Activated CD4-positive, alpha-beta T cell treated with anti-CD3 and anti-CD28 coated beads, Interleukin-2, amount 10 ng/mL, durations not matched to agents 24 days and 14 days (primary cell): ENCODE measurements at regions not wholly inside any gene's neighbourhood (a gene's known extent, or its start where the extent isn't known, plus 50 kb on each side); places are given as distances from the start of the nearest gene placed in this dataset.

Experiments used
- DNase-seq: peaks from one replicate; pipeline ENCODE4 v3.0.0; 2022
- H3K27ac Mint-ChIP-seq: one replicate; pipeline ENCODE4 v1.8.0; 2022; ENCODE audit warnings: mild to moderate bottlenecking, mixed read lengths
- H3K27me3 Mint-ChIP-seq: one replicate; pipeline ENCODE4 v1.8.0; 2022; ENCODE audit warnings: mixed read lengths
- H3K36me3 Mint-ChIP-seq: one replicate; pipeline ENCODE4 v1.8.0; 2022; ENCODE audit warnings: low read depth, mild to moderate bottlenecking, mixed read lengths
- H3K4me1 Mint-ChIP-seq: one replicate; pipeline ENCODE4 v1.8.0; 2021; ENCODE audit warnings: mixed read lengths
- H3K4me3 Mint-ChIP-seq: one replicate; pipeline ENCODE4 v1.8.0; 2022; ENCODE audit warnings: mild to moderate bottlenecking, moderate library complexity, mixed read lengths
- H3K9me3 Mint-ChIP-seq: one replicate; pipeline ENCODE4 v1.8.0; 2021; ENCODE audit warnings: mixed read lengths
- intact Hi-C: fragments of 100-400 bp; cut with micrococcal nuclease; formaldehyde crosslinking; loops from one replicate; pipeline ENCODE4 v1.15.1; 2023

DNA sequence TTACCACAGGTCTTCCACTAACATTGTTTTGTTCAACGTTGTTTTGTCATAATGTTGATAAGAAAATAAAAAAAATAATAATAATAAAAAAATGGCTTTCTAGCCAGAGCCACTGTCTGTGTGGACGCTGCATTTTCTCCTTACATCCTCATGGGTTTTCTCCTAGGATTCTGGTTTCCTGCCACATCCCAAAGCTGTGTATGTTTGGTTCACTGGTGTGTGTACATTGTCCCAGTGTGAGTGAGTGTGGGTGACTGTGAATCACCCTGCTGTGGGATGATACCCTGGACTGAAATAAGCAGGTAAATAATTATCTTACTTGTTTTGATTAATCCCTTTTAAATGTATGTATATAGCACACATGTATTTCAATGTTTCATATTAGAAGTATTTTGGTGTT is 2154.4 kb upstream of the AGA start:
- H3K4me1 Mint-ChIP-seq, result no peaks in the 10 kb centered on the region
- H3K36me3 Mint-ChIP-seq, result no peaks in the 10 kb centered on the region
- no peaks in the 10 kb centered on the region for H3K9me3 Mint-ChIP-seq
- intact Hi-C loops, result no loop called here
- no peak overlapping the region for H3K4me3 Mint-ChIP-seq
- no peak for DNase-seq
- no peak overlapping the region for H3K27ac Mint-ChIP-seq
- no peaks in the 10 kb centered on the region for H3K27me3 Mint-ChIP-seq

DNA sequence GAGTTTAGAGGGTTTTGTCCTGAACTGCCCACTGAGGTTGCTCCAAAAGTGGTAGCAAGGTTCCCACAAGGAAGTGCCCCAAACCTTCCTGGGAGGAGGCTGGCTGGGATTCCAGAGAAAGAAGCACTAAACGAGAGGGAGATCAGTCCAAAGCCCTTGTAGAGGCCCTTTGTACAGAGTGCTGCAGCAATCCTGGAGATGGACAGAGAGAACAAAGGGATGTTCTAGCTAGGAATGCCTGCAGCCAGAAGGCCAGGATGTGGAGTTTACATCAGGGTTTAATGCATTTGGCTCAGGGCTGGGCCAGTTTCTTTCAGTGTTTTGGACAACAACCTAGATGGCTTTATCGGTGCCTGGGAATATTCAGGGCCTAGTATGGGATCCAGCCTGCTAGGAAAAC is 2155.1 kb upstream of the AGA start:
- DNase-seq, result no peak
- Mint-ChIP-seq H3K4me1 (no peaks in the 10 kb centered on the region), H3K27me3 (no peaks in the 10 kb centered on the region), H3K4me3 (no peak overlapping the region), H3K36me3 (no peaks in the 10 kb centered on the region), H3K27ac (no peak overlapping the region), H3K9me3 (no peaks in the 10 kb centered on the region)
- intact Hi-C loops, result no loop called here

DNA sequence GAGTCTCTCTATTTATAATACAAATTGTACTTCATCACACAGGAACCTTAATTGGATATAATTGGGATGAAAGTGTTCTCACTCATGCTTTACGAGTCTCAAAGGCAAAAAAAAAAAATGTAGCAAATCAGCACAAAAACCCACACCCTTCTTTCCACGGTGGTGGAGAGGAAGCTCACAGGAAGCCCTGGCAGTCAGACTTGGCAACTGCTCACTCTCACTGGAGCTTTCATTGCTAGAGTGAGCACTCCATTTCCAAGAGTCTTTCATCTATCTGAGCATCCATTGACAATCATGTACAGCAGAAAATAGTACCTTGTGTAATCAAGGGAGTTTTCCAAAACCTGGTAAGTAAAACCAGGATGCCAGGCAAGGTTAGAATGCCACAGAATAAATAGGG is 2159.4 kb upstream of the AGA start:
- Mint-ChIP-seq H3K4me3 (no peak overlapping the region), H3K9me3 (no peaks in the 10 kb centered on the region), H3K27me3 (no peaks in the 10 kb centered on the region), H3K27ac (no peak overlapping the region), H3K4me1 (no peaks in the 10 kb centered on the region), H3K36me3 (no peaks in the 10 kb centered on the region)
- DNase-seq, result no peak
- intact Hi-C loops, result no loop called here

DNA sequence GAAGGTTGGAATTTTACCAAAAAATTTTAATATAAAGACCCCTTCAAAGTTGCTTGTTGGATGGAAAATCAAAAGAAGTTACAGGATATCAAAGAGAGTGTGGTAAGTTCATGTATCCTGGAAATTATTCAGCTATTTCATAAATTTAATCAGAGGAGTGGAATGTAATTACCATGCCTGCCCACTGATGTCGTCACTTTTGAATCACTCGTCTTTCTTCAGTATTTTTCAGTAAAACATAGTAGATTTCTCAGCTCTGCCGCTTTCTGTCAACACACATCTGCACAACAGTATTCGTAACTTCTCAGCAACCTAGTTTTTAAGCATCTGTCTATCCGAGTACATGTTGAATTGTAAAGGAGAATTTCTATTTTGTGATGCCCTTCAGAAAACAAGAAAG is 2163.0 kb upstream of the AGA start:
- no peak for DNase-seq
- intact Hi-C loops, result no loop called here
- no peaks in the 10 kb centered on the region for H3K36me3 Mint-ChIP-seq
- H3K9me3 Mint-ChIP-seq, result no peaks in the 10 kb centered on the region
- H3K4me3 Mint-ChIP-seq, result no peak overlapping the region
- no peaks in the 10 kb centered on the region for H3K27me3 Mint-ChIP-seq
- H3K4me1 Mint-ChIP-seq, result no peaks in the 10 kb centered on the region
- no peak overlapping the region for H3K27ac Mint-ChIP-seq

DNA sequence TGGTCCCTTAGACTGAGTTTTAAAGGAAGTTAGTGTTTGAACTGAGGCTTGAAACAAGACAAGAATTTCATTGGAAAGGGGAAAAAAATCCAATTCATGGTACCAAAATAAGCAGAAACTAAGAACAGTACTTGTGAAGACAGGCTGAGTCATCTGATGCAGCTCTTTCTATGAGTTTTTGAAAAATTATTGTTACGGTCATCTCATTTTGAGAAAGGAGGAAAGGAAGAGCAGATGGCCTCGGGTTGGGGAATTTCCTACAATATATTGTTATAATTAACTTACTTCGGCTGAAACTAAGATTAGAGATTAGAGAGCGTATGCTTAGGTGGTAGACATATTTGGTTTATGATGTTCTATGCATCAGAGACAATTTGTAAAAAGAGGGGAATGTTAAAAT is 2164.8 kb upstream of the AGA start:
- H3K9me3 Mint-ChIP-seq, result no peaks in the 10 kb centered on the region
- H3K4me1 Mint-ChIP-seq, result no peaks in the 10 kb centered on the region
- intact Hi-C loops, result no loop called here
- no peak overlapping the region for H3K27ac Mint-ChIP-seq
- no peak overlapping the region for H3K4me3 Mint-ChIP-seq
- H3K27me3 Mint-ChIP-seq, result no peaks in the 10 kb centered on the region
- no peak for DNase-seq
- H3K36me3 Mint-ChIP-seq, result no peaks in the 10 kb centered on the region

DNA sequence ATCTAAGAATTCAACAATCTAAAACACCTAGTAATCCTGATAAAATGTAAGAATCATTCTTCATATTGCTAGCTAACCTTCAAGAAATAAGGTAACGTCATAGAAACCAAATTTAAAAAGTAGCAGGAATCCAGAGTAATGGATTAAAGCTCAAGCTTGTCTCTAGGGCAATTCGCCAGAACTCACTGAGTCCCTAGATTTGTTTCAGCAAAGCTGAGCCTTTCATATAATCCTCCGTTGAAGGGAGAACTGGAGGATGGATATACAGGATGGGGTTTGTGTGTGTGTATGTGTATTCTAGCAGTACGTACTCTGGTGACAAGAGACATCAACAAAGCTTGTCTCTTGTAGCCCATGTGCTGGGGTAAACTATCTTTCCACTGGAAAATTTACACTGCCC is 2173.5 kb upstream of the AGA start:
- no peaks in the 10 kb centered on the region for H3K9me3 Mint-ChIP-seq
- H3K36me3 Mint-ChIP-seq, result no peaks in the 10 kb centered on the region
- H3K27ac Mint-ChIP-seq, result no peak overlapping the region
- H3K4me3 Mint-ChIP-seq, result no peak overlapping the region
- H3K27me3 Mint-ChIP-seq, result no peaks in the 10 kb centered on the region
- DNase-seq, result no peak
- intact Hi-C loops, result no loop called here
- H3K4me1 Mint-ChIP-seq, result no peaks in the 10 kb centered on the region

DNA sequence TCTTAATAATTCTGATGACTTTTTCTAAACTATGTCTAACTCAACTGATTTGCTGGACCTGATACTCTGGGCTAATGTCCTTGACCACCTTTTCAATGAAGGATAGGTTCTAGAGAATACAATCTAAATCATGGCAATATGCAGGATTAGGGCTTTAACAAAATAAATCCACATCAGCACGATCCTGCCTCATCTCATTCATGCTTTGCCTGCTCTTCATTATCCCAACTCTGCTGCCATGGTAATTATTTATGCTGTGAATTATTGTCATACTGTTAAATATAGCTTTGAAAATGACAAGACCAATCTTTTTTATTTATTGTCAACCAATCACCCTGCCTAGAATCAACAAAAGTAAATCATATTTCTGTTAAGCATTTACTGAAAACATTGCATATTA is 2176.7 kb upstream of the AGA start:
- H3K9me3 Mint-ChIP-seq, result no peaks in the 10 kb centered on the region
- H3K4me3 Mint-ChIP-seq, result no peak overlapping the region
- no peaks in the 10 kb centered on the region for H3K36me3 Mint-ChIP-seq
- no peak for DNase-seq
- no peak overlapping the region for H3K27ac Mint-ChIP-seq
- intact Hi-C loops, result no loop called here
- H3K4me1 Mint-ChIP-seq, result no peaks in the 10 kb centered on the region
- H3K27me3 Mint-ChIP-seq, result no peaks in the 10 kb centered on the region

DNA sequence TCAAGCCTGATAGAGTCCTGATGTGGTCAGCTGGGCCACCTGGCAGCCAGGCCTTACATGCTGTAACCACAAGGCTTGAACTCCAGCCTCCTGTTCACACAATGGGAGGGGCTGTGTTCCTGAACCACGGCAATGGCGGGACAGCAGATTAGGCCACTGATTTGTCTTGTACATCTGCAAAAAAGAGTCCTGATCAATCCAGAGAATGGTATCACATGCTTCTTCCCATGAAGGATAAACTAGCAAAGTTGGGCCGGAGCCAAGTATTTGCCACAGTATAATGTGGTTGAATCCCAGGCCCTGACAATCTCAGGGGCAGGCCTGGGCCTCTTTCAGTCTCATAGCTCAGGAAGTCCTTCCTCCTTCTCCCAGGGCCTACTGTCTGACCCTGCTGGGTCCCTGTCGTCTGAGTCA is 2182.5 kb upstream of the AGA start:
- no peaks in the 10 kb centered on the region for H3K4me1 Mint-ChIP-seq
- H3K4me3 Mint-ChIP-seq, result no peak overlapping the region
- H3K27ac Mint-ChIP-seq, result no peak overlapping the region
- DNase-seq, result no peak
- no peaks in the 10 kb centered on the region for H3K9me3 Mint-ChIP-seq
- no peaks in the 10 kb centered on the region for H3K36me3 Mint-ChIP-seq
- intact Hi-C loops, result no loop called here
- no peaks in the 10 kb centered on the region for H3K27me3 Mint-ChIP-seq

DNA sequence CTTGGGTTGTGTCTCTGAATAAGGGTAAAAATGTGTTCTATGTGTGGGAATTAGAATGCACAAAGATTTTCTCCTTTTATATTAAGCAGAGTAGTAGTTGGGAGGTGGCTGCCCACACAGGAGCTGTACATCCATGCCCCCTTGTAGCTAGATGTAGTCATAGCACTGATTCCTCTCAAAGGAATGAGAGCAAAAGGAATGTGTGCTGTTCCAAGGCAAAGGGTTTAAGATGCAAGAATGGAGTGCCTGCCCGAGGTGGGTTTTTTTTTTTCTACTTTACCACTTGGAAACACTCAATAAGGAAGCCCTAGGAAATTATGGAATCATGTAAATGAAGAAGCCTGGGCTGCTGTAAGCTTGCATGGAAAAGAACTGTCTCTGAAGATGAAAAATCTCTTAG is 2183.2 kb upstream of the AGA start:
- no peaks in the 10 kb centered on the region for H3K4me1 Mint-ChIP-seq
- H3K27me3 Mint-ChIP-seq, result no peaks in the 10 kb centered on the region
- H3K4me3 Mint-ChIP-seq, result no peak overlapping the region
- H3K36me3 Mint-ChIP-seq, result no peaks in the 10 kb centered on the region
- no peak overlapping the region for H3K27ac Mint-ChIP-seq
- intact Hi-C loops, result no loop called here
- no peak for DNase-seq
- H3K9me3 Mint-ChIP-seq, result no peaks in the 10 kb centered on the region

DNA sequence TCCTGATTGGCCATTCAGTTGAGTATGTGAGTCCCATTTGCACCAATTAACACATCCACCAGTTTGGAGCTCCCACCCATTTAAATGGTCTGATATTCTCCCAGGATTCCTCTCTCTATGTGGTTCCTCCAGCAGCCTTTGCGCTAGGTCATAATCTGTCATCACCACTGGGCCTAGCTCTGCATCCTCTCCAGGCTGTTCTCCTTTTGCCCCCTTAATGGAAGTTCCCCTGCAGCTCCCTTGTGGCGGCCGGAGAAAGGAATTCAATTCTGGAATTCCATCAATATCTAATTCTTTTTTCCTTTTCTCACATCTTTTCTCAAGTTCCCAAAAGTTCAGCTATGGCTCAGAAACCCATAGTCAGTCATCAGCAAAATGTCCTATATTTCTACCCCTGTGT is 2184.4 kb upstream of the AGA start:
- Mint-ChIP-seq H3K27me3 (no peaks in the 10 kb centered on the region), H3K36me3 (no peaks in the 10 kb centered on the region), H3K27ac (no peak overlapping the region), H3K9me3 (no peaks in the 10 kb centered on the region), H3K4me1 (no peaks in the 10 kb centered on the region), H3K4me3 (no peak overlapping the region)
- DNase-seq, result no peak
- intact Hi-C loops, result no loop called here

DNA sequence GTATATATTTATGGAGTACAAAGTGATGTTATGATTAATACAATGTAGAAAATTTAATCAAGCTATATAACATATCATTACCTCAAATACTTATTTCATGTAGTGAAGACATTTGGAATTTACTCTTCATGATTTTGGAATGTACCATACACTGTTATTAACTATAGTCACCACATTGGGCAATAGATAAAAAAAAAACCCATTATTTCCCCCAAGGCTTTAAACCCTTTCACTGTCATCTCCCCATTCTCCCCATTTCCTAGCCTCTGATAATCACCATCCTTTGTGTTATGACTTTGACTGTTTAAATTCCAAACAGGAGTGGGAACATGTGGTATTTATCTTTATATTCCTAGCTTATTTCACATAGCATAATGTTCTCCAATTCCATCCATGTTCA is 2189.1 kb upstream of the AGA start:
- H3K27ac Mint-ChIP-seq, result no peak overlapping the region
- H3K4me1 Mint-ChIP-seq, result peaks cover 2% of the 10 kb centered on the region
- no peaks in the 10 kb centered on the region for H3K36me3 Mint-ChIP-seq
- no peaks in the 10 kb centered on the region for H3K27me3 Mint-ChIP-seq
- no peak overlapping the region for H3K4me3 Mint-ChIP-seq
- intact Hi-C loops, result no loop called here
- H3K9me3 Mint-ChIP-seq, result no peaks in the 10 kb centered on the region
- DNase-seq, result no peak

DNA sequence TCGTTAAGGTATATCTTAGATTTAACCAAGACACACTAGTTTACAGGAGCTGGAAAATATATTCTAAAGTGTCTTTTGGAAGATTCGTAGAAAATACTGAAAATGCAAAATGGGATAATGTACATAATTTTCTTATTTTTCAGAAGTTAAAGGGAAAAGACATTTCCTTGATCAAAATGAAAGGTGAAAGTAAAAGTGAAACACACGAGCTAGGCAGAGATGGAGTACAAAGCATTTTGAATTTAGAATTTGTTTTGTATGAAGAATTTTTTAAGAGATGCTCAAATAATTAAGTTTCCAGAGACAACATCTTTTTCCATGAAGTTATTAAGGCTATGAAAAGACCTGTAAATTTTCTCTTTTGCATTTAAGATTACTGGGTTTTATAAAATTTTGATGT is 2192.6 kb upstream of the AGA start:
- Mint-ChIP-seq H3K36me3 (no peaks in the 10 kb centered on the region), H3K27ac (no peak overlapping the region), H3K9me3 (no peaks in the 10 kb centered on the region), H3K4me1 (peaks cover 2% of the 10 kb centered on the region), H3K27me3 (no peaks in the 10 kb centered on the region), H3K4me3 (no peak overlapping the region)
- DNase-seq, result no peak
- intact Hi-C loops, result no loop called here

DNA sequence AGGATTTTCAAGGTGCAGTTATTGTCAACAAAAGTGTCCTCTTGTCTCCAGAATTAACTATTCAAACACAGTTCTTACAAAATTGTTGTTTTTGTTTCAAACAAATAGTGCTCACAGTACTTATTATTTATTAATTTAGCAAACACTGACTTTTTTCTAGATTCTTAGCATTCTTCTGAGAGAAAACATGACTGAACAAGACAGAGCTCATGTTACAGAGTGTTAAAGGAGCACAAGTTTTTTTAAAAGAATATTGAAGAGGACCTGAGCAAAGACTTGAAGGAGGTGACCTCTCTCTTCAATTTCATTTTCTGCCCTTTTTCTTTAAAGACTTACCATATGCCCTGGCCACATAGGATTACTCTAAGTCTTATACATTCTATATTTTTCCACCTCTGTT is 2220.3 kb upstream of the AGA start:
- Mint-ChIP-seq H3K27ac (no peak overlapping the region), H3K27me3 (no peaks in the 10 kb centered on the region), H3K4me1 (no peaks in the 10 kb centered on the region), H3K9me3 (peaks cover 22% of the 10 kb centered on the region), H3K4me3 (no peak overlapping the region), H3K36me3 (no peaks in the 10 kb centered on the region)
- DNase-seq, result no peak
- intact Hi-C loops, result no loop called here

DNA sequence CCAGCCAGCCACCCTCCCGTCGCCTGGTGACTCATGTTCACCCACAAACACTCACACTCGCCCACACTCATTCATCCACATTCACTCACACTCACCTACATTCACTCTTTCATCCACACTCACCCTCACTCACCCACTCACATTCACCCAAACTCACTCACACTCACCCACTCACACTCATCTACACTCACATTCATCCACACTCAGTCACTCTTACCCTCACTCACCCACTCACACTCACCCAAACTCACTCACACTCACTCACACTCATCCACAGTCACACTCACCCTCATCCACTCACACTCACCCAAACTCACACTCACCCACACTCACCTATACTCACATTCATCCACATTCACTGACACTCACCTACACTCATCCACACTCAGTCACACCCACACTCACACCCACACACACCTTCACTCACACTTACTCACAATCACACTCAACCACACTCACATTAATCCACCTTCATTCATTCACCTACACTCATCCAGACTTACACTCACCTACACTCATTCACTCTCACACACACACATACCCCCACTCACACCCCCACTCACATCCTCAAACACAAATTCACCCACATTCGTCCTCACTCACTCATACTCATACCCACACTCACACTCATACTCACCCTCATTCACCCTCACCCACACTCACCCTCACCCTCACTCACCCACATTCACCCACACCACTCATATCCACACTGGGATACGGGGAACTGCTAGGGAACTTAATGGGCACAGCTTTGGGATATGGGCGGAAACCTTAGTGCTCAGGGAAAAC is 2221.6 kb upstream of the AGA start:
- Mint-ChIP-seq H3K9me3 (peaks cover 26% of the 10 kb centered on the region), H3K27ac (no peak overlapping the region), H3K4me3 (no peak overlapping the region), H3K36me3 (no peaks in the 10 kb centered on the region), H3K27me3 (no peaks in the 10 kb centered on the region), H3K4me1 (no peaks in the 10 kb centered on the region)
- no peak for DNase-seq
- intact Hi-C loops, result no loop called here

DNA sequence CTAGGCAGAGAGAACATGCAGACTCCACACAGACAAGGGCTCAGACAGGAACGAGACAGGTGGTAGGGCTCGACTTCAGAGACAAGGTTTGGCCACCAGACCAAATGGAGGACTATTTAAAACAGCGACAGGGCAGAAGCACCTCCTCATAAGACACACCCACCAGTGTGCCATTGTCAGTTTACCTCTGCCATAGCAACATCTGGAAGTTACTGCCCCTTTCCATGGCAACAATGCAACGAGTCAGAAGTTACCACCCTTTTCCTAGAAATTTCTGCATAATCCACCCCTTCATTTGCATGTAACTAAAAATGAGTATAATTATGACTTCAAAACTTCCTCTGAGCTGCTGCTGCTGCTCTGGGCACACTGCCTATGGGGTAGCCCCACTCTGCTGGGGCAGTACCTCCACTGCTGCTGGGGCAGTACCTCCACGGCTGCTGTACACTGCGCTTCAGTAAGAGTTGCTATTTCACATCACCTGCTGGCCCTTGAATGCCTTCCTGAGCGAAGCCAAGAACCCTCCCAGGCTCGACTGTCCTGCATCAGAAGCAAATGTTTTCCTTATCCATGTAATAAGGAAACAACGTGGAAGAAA is 2222.3 kb upstream of the AGA start:
- Mint-ChIP-seq H3K27ac (no peak overlapping the region), H3K27me3 (no peaks in the 10 kb centered on the region), H3K4me3 (no peak overlapping the region), H3K36me3 (no peaks in the 10 kb centered on the region), H3K4me1 (no peaks in the 10 kb centered on the region), H3K9me3 (peaks cover 27% of the 10 kb centered on the region)
- no peak for DNase-seq
- intact Hi-C loops, result no loop called here
